Fibroblast of gingiva (primary cell): ENCODE measurements at regions not wholly inside any gene's neighbourhood (a gene's known extent, or its start where the extent isn't known, plus 50 kb on each side); places are given as distances from the start of the nearest gene placed in this dataset.

ENCODE experiments used
- DNase-seq: peaks from one replicate; pipeline ENCODE4 v3.0.0-alpha.2; 2011; ENCODE audit warnings: low read depth

DNA sequence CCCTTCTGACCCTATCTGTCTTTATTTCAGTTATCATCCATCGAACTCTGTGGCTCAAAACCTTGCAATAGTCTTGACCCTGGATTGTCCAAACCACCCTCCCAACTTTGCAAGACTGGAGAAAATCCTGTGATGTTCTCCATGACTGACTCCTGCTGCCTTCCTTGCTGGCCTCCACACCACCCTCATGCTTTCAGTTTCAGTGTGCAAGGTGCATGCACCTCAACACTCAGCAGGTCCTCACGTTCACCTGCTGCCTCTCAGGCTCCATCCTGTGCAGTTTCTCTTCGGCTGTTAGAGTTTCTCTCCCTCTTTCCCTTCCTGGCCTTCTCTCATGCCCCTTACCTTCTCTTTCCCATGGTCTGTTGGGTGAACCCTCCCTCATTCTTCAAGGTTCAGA, 59.4 kb upstream of the ASIC2 start:
- DNase-seq = no peak

DNA sequence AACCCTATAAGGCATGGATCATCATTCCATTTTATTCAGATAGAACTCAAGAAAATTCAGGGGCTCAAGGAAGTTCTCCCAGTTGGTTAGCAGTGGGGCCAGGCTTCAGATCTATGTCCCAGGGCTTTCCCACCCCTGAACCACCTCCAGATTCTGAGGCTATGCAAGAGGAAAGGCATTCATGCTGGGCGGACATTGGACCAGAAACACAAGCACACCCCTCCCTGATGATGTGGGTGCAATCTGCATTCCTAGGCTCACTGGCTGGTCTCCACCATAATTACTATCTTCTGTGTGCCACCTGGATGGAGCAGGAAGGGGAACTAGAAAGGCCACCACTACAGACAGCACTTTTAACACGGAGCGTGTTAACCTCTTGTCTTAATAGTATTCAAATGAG, 63.2 kb upstream of the ASIC2 start:
- DNase-seq = no peak

DNA sequence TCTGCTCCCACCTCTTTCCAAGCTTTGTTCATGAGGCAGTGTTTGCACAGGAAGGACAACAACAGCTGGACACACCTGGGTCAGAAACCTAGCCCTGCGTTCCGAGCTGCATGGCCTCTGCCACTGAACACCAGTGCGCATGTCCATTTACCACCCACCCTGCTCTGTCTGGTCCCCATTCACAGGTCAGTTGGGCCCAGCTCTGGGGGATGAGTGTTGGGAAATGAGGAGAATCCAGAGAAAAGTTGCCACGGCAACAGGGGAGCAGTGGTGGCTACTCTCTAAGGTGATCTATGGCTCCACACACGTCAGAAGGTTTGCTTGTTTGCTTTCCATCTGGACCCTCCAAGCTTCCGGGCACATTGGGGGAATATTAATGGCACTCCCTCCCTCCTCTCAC, 70.4 kb upstream of the ASIC2 start:
- no peak for DNase-seq

DNA sequence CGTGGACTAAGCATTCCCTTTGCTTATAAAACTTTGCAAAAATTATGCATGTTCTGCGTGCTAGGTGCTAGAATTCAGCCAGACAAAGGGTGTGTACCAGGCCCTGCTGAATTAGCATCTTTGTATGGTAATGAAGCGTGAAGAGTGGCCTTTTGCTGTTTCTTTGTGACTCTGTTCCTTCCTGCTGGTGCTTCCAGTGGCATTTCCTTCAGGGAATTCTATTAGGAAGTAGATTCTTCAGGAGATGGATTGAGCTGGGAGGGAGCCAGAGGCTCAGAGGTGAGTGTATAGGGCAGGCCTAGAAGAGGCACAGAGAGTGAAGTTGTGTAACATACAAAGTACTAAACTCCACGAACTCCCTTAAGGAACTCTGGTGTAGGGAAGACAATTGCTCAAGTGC, 73.9 kb upstream of the ASIC2 start:
- DNase-seq = no peak

DNA sequence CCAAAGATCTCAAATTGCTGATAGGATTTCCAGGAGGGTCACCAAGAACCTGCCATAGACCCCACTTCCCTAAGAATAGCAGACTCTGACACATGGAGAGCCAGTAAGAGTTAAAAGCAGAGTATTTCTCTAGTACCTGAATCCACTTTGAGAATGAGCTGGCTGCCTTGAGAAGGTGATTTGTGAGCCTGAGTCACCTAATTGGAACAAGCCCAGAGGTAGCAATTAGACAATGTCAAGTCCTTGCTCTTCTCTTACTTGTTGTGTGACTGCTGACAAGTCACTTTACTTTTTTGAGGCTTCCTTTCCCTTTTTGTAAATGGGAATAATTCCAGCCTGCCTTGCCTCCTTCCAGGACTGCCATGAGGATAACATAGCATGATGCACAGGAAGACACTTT, 76.1 kb upstream of the ASIC2 start:
- no peak for DNase-seq

DNA sequence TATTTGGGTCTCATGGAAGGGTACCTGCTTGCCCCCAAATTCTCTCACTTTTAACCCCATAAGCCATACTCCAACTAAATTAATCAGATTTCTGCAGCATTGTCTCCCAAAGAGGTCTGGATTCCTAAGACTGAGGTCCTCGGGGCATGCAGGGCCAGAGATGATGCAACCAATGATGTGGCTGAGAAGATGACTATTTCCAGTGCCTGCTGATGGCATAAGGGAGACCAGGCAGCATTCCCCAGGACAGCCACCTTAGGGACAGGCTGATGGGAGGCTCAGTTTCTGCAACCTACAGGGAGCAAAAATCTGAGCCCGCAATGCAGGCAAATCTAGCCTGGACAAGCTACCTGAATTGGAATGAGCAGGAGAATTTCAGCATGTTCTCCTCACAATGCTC, 76.8 kb upstream of the ASIC2 start:
- DNase-seq = no peak

DNA sequence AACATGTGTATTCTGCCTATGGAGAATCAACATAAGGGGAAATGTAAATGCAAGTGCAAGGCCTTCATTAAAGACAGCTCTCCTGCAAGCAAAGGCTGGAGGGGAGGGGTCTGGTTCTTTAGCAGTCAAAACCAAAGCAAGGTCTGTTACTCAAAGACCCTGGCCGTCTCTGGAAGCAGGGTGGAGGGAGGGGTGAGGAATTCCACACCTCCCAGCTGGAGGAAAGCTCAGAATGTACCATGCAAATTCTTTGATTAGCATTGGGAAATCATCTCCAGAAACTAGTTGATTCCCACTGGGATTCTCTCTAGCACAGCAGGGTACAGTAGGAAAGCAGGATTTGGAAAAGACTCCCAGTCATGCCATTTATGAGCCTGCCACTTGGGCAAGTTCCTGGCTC, 77.3 kb upstream of the ASIC2 start:
- no peak for DNase-seq

DNA sequence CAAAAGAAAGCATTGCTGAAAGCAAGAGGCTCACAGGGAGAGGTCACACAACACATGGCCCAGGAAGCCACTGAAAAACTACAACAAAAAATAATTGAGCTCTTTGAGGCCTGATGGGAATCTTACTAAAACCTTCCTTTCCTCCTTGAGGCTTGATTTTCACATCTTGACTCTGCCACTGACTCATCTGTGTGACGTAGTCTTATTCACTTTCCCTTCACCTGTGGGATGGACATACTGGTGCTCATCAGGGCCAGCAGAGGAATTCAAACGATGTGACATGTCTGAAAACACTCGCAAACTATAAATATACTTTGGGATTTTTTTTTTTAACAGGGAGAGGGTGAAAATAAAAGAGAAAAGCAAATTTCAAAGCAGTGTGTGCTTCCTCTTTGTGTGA, 78.3 kb upstream of the ASIC2 start:
- no peak for DNase-seq

DNA sequence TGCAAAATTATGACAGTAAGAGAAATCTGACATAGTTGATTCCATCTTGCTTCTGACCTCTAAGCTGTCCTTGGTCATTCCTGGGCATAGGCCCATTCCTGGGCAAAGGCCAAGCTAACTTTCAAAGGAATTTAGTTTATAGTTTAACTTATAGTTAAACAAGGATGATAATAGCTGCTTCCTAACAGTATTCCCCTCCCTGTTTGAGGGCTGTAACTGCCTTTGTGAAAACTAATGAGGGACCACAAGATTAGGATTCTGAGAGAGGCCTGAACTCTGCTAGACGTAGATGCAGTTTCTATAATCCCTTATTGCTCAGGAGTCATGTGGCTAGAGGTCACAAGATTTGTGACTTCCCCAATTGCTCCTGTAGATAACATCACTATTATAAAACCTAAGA, 80.2 kb upstream of the ASIC2 start:
- DNase-seq = no peak

DNA sequence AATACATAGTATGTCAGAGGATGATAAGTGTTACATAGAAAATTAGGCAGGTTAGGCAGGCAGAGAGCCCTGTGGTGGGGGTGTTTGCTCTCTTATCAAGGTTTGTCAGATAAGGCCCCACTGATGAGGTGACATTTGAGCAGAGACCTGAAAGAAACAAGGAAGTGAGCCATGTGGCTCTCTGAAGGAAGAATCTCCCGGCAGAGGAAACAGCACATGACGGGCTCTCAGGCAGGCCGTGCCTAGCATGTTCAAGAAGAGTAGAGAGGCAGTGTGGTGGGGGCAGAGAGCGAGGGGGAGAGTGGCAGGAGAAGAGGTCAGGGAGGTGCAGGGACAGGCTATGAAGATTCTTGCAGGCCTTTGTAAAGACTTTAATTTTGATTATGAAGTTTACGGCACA, 82.0 kb upstream of the ASIC2 start:
- no peak for DNase-seq

DNA sequence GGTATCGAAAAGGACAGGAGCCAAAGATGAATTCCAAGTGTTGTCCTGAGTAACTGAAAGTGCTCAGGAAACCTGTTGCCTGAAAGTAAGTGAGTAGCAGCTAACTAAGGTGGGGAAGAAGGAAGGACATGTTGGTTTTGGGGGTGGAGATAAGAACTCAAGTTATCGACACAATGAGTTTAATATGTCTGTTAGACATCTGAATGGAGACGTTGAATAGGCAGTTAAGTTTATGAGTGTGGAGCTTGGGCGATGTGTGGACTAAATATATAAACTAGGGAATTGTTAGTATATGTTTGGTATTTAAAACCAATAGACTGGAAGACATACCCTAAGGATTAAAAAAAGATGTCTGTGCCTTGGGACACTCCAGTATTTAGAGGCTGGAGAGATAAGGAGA, 82.7 kb upstream of the ASIC2 start:
- DNase-seq = no peak

DNA sequence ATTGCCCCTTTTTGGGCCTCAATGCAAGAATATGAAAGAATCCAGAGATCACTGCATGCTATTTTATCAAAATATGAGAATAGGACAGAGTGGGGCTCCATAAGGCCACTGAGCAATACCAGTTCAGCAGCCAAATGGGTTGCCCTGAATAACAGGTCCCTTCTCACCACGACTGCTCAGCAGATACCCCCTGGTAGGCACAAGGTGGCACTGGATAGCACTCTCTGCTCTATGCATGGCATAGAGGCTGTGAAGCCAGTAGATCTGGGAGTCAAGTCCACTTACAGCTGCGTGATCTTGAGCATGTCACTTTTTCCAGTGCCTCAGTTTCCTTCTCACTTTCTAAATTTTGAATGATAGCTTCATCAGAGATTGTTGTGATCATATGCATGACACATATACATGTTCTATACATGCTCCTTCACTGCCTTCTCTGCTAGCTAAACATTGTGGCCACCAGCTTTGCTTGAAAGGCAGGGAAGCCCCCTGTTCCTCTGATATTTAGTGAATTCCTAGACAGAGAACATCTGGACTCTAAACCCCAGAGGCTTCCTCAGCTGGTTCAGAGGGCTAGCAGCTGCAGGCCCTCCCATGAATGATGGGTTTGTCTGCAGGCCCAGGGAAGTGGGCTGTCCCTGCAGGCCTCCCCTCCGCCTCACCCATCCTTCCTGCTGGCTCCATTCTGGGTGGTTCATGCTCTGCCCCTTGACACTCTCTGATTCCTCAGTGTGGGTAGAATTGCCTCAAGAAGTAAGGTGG, 84.9 kb upstream of the ASIC2 start:
- DNase-seq = no peak

DNA sequence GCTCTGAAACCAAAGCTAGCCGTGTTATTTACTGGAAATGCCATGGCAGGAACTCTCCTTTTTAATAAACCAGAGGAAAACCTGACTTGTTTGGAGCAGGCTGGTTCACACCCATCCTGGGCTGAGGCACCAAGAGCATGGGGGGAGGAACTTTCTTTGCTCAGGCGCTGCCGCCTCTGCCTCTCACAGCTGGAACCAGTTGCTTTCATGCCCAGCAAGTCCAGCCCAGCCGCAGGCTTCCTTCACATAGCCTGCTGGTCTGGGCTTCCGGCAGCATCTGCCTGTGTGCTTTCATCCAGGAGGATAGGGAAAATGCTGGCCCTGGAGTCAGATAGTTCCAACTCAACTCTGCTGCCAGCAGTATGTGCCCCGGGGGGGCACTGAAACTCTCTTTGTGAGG, 88.1 kb upstream of the ASIC2 start:
- DNase-seq = no peak

DNA sequence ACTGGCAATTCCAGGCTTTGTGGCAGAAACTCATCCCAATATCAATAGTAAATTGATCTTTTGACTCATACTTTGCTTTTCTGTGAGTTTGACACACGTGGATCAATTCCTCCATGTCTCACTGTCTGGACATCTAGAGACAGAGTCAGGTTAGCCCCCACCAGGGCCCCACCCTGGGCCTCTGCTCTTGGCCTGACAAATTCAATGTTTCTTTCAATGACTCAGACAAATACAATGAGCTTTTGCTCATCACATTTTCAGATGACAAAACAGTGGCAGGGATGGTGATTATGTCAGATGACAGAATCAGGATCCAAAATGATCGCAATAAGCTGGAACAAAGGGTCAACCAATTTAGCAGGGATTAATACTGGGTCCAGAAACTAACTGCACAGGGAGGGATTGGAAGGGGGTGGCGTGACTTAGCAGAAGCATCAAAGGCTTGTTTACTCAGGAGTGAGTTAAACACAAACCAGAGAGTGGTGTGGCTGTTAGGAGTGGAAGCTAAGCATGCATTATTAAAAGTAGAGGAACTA, 90.5 kb upstream of the ASIC2 start:
- DNase-seq = no peak

DNA sequence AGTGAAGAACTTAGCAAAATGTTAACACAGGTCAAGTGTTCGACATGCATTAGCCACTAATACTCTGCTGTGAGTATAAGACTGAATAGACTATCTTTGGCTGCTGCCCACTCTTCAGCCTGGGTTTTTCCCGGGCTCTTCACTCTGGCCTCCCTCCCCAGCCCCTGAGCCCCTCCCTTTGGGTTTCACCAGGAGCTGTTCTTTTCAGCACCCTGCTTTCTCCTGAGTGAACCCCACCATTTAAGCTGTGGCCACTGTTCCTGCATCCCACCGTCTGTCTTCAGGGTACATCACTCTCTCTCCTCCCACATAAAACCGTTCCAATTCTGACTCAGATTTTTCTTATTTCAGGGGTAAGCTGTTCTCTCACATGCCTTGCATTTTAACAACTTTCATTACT, 92.0 kb upstream of the ASIC2 start:
- no peak for DNase-seq

DNA sequence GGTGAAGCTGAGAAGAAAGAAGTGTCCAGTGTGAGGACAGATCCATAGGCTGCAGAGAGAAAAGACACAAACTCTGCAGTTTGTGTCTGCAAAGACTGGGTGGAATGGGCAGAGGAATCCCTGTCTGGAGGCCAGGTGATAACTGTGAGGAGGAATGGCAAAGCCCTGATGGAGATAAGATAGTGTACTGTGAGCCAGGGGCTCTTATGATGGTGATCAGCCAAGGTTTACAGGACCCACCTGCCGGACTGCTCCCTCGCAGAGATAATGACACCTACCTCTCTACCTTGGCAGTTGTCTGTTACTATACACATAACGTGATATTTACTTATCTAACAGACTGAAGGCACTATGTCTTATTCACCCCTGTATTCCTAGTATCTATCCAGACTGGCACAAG, 92.6 kb upstream of the ASIC2 start:
- DNase-seq = no peak

DNA sequence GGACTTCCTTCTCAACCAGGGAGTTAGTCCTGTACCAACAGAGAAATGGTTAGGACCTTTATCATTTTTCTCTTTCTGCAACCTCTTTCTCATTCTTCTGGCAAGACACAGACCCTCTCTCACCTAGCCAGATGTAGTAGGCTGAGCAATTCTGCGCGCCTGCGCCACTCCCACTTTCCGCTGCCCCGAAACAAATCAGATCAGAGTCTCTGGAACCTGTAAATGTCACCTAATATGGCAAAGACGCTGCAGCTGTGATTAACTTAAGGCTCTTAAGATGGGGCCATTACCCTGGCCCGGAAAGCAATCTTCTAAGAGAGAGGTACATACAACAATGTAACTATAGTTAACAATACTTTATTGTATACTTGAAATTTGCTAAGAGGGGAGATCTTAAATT, 94.3 kb upstream of the ASIC2 start:
- DNase-seq = no peak

DNA sequence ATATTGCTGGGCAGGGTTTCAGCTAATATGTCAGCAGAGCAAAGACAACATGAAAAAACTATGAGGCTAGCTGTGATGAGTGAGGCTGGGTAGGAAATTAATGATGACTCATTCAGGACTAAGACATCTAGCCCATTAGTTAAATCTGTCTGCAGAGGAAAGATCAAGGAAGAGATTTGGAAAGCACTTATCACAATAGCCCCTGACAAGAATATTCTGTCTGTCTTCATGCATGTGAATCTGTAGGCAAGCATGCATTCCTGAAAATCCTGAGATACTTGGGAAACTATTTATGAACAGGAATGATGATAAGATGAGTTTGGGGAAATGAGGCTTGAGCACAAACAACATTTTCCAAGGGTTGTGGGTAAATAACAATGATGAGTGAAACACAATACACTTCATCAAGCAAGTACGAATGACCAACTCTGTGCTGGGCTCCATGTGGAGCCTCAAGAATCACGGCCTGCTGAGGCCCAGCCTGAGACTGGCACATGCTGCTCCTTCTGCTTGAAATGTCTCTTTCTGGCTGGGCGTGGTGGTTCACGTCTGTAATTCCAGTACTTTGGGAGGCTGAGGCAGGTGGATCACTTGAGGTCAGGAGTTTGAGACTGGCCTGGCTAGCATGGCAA, 96.5 kb upstream of the ASIC2 start:
- DNase-seq = no peak

DNA sequence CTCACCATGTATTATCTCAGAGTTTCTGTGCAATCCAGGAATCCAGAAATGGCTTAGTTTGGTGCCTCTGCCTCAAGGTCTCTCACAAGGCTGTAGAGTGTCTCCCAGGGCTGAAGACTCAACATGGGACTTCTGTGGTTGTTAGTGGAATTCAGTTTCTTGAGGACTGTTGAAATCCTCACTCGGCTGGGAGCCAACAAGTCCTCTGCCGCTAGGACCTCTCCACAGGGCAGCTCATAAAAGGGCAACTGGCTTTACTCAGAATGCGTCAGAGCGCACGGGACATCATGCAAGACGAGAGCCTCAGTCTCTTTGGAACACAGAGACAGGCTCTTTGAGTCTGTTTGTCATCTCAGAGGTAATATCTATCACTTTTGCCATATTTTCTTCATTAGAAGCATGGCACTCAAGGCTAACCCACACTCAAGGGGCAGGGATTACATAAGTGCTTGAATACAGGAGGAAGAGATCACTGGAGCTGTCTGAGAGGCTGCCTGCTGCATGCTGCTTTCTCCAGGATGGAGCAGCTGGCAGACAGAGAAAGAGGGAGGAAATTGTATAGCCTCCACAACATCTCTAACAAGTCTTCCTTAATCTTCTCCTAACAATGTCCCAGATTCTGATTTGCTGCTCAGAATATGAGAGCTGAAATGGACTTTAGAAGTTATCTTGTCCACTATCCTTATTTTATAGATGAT, 97.5 kb upstream of the ASIC2 start:
- no peak for DNase-seq

DNA sequence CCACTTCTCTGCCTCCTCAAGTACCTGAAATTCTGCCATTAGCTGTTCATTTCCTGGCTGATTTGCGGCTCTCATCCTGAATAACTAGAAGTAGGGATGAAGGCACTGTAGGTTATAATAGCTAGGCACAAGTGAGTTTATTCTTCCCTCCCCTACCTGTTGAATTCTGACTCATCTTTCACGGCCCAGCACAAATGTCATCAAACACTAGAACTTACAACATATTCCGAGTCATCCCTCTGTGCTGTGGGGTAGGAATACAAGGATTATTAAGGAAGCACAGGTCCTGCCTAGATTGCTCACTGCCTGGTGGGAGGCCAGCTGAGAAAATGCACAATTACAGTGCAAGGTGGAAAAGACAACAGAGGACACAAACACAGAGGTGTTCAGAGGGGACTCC, 103.7 kb upstream of the ASIC2 start:
- DNase-seq = no peak

DNA sequence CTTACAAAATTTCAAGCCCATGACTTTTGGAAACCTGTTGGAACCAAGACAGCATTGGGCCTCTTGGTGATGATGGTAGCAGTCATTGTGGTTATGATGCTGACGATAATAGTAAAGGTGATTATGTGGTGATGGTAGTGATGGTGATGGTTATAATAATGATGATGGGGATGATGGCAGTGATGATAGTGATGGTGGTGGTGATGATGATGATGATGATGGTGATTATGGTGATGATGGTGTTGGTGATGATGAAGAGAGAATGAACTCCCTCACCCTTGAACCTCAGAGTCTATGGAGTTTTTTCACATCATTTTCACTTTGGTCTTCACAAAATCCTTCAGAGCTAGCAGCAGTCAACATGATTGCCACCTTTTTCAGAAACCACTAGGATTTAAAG, 105.3 kb upstream of the ASIC2 start:
- DNase-seq = no peak

DNA sequence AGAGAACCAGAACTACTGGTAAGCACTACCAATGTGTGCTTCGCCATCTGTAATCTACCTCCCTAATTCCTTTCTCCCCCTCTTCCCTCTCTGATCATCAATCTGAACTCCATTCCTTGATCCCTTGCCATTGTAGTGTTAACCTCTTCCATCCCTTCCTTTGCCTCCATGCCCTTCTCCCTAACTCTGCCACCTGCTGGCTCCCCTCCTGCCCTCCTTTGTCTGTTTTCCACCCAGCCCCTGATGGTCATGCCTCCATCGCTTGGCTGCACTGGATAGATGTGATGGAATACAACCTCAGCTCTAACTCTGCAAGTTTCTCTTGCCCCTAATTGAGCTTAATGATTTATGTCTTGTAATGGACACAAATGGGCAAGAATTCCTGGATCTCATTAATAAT, 108.2 kb upstream of the ASIC2 start:
- DNase-seq = no peak

DNA sequence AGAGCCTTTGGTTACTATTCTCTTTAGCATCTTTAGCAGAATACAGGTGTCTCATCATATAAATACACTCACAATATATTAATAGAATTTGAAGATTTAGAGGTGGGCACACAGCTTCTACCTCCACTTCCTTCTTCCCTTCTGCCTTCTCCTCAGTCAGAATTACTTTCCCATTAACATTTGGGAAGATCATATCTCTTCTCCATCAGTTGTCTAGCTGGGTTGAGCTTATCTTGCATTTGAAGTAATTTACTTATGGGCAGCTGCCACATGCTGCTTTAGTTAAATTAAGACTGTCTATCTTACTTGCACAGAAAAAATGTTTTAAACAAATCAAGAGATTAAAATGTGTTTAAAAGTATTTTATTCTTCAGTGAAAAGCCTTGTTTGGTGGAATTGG, 110.1 kb upstream of the ASIC2 start:
- DNase-seq = no peak
